ENCODE measurements at regions not wholly inside any gene's neighbourhood (a gene's known extent, or its start where the extent isn't known, plus 50 kb on each side); places are given as distances from the start of the nearest gene placed in this dataset.

DNA sequence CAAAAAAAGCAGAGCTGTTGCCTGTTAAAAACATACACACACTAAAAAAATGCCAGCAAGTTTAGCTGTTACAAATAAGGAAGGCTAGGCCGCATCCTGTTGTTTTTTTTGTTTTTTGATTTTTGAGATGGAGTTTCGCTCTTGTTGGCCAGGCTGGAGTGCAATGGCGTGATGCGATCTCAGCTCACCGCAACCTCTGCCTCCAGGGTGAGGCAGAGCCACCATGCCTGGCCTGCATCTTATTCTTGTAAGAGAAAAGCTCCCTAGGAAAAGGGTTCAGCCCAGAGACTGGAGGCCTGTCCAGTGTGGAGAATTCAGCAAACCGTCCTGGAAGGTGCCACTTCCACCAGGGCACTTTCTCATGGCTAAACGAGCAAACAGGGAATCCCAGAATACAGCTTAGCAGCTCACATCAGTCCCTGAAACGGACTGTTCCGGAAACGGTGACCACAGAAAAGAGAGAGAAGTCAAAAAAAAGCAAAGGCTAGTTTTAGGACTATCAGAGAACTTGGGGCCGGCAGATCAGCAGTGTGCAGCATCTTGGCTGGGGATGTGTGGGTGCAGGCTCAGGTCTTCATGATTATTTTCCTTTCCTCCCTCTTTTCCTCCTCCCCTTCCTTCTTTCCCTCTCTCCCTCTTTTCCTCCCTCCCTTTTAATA, 283.6 kb downstream of the AJAP1 start:
- TF ChIP-seq, protein P1, sequence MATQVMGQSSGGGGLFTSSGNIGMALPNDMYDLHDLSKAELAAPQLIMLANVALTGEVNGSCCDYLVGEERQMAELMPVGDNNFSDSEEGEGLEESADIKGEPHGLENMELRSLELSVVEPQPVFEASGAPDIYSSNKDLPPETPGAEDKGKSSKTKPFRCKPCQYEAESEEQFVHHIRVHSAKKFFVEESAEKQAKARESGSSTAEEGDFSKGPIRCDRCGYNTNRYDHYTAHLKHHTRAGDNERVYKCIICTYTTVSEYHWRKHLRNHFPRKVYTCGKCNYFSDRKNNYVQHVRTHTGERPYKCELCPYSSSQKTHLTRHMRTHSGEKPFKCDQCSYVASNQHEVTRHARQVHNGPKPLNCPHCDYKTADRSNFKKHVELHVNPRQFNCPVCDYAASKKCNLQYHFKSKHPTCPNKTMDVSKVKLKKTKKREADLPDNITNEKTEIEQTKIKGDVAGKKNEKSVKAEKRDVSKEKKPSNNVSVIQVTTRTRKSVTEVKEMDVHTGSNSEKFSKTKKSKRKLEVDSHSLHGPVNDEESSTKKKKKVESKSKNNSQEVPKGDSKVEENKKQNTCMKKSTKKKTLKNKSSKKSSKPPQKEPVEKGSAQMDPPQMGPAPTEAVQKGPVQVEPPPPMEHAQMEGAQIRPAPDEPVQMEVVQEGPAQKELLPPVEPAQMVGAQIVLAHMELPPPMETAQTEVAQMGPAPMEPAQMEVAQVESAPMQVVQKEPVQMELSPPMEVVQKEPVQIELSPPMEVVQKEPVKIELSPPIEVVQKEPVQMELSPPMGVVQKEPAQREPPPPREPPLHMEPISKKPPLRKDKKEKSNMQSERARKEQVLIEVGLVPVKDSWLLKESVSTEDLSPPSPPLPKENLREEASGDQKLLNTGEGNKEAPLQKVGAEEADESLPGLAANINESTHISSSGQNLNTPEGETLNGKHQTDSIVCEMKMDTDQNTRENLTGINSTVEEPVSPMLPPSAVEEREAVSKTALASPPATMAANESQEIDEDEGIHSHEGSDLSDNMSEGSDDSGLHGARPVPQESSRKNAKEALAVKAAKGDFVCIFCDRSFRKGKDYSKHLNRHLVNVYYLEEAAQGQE (IDR thresholded peaks at IDR 0.05; ENCODE audit: low read depth): no peak
- no peak for TF ChIP-seq CTCF (IDR thresholded peaks at IDR 0.05 in 2 of 3, conservative IDR thresholded peaks at IDR 0.05 in 1 of 3; ENCODE audit: borderline replicate concordance in 1 of 3, insufficient read depth in 1 of 3, low read depth in 2 of 3, low read length in 2 of 3)
- no peak for TF ChIP-seq POLR2AphosphoS5 (IDR thresholded peaks at IDR 0.05; ENCODE audit: low read depth, low read length)
- no peak for TF ChIP-seq EZH2phosphoT487 (IDR thresholded peaks at IDR 0.05; ENCODE audit: borderline replicate concordance)
- TF ChIP-seq EZH2 (IDR thresholded peaks at IDR 0.05): no peak
- no peak for TF ChIP-seq EGR1 (IDR thresholded peaks at IDR 0.05; ENCODE audit: low read depth)
- no peak for TF ChIP-seq YY1 (IDR thresholded peaks at IDR 0.05; ENCODE audit: extremely low read depth, insufficient replicate concordance, low read depth, low read length)

Data from HCT116 (cell line).